NCI-H2029 treated with DMSO at 0.1 percent for 48 hours (cell line): ENCODE measurements at regions not wholly inside any gene's neighbourhood (a gene's known extent, or its start where the extent isn't known, plus 50 kb on each side); places are given as distances from the start of the nearest gene placed in this dataset.
A peak's percentile ranks its signal among the peaks of the same experiment; 100 is the strongest.

Experiments used
- DNase-seq: peaks from one replicate; lab custom pipeline; 2025; lab: John Stamatoyannopoulos, UW

GRCh38 chr15:96031426-96032110 lies 298.9 kb upstream of the NR2F2 start:
- no peak for DNase-seq

- DNase-seq: no peak
These were observed 295.4 kb upstream of the NR2F2 start for GRCh38 chr15:96035091-96035490.

- no peak for DNase-seq
These were observed 294.9 kb upstream of the NR2F2 start for GRCh38 chr15:96035635-96036034.

- DNase-seq: no peak
These were observed 292.9 kb upstream of the NR2F2 start for GRCh38 chr15:96037584-96037983.

GRCh38 chr15:96038131-96038530 lies 292.4 kb upstream of the NR2F2 start:
- DNase-seq: no peak

GRCh38 chr15:96038650-96039049 lies 291.9 kb upstream of the NR2F2 start:
- no peak for DNase-seq

- no peak for DNase-seq
These were observed 288.3 kb upstream of the NR2F2 start for GRCh38 chr15:96041982-96042733.

GRCh38 chr15:96042734-96043224 lies 287.7 kb upstream of the NR2F2 start:
- DNase-seq: no peak

- DNase-seq: no peak
These were observed 286.8 kb upstream of the NR2F2 start for GRCh38 chr15:96043591-96044171.

GRCh38 chr15:96046620-96047240 lies 283.8 kb upstream of the NR2F2 start:
- DNase-seq: no peak

- no peak for DNase-seq
These were observed 283.1 kb upstream of the NR2F2 start for GRCh38 chr15:96047255-96047931.

- DNase-seq: no peak
These were observed 281.2 kb upstream of the NR2F2 start for GRCh38 chr15:96049323-96049722.

GRCh38 chr15:96049766-96050165 lies 280.7 kb upstream of the NR2F2 start:
- DNase-seq: no peak

GRCh38 chr15:96051598-96051997 lies 278.9 kb upstream of the NR2F2 start:
- no peak for DNase-seq

- no peak for DNase-seq
These were observed 278.3 kb upstream of the NR2F2 start for GRCh38 chr15:96052154-96052553.

- DNase-seq: no peak
These were observed 277.9 kb upstream of the NR2F2 start for GRCh38 chr15:96052572-96053030.

GRCh38 chr15:96053031-96053780 lies 277.3 kb upstream of the NR2F2 start:
- peak; percentile 72 for DNase-seq

- DNase-seq: peak; percentile 56
These were observed 276.6 kb upstream of the NR2F2 start for GRCh38 chr15:96053781-96054428.

- no peak for DNase-seq
These were observed 275.9 kb upstream of the NR2F2 start for GRCh38 chr15:96054621-96055020.

- DNase-seq: no peak
These were observed 272.2 kb upstream of the NR2F2 start for GRCh38 chr15:96058103-96058851.
